NT2/D1 (cell line): ENCODE measurements at regions not wholly inside any gene's neighbourhood (a gene's known extent, or its start where the extent isn't known, plus 50 kb on each side); places are given as distances from the start of the nearest gene placed in this dataset.

Experiments
- DNase-seq: peaks from one replicate; pipeline ENCODE4 v3.0.0-alpha.2; 2011; ENCODE audit warnings: low read depth, low spot score
- H3K27me3 ChIP-seq: 2 replicates; pipeline ENCODE4 v1.6.0; 2011; ENCODE audit warnings: mild to moderate bottlenecking; ENCODE audit not compliant: insufficient read length, insufficient read depth
- H3K36me3 ChIP-seq: 2 replicates; pipeline ENCODE4 v1.6.1; 2011; ENCODE audit warnings: mild to moderate bottlenecking, low read length, mixed read lengths; ENCODE audit not compliant: insufficient read depth, insufficient read length
- H3K4me1 ChIP-seq: 2 replicates; pipeline ENCODE4 v1.5.1; 2011; ENCODE audit not compliant: insufficient read depth, insufficient read length
- H3K4me3 ChIP-seq: 2 replicates; pipeline ENCODE4 v1.5.1; 2011; ENCODE audit warnings: low read depth; ENCODE audit not compliant: insufficient read length
- H3K9ac ChIP-seq: 2 replicates; pipeline ENCODE4 v1.6.0; 2011; ENCODE audit warnings: low read depth; ENCODE audit not compliant: insufficient read length
- H3K9me3 ChIP-seq: 2 replicates; pipeline ENCODE4 v1.5.1; 2011; ENCODE audit warnings: mild to moderate bottlenecking, low read length; ENCODE audit not compliant: insufficient read depth
- SUZ12 ChIP-seq: IDR thresholded peaks from 2 replicates; pipeline ENCODE4 v1.6.1; 2011; ENCODE audit not compliant: insufficient read length, insufficient read depth; ENCODE audit errors: extremely low read depth
- YY1 ChIP-seq: IDR thresholded peaks from 2 replicates; pipeline ENCODE4 v1.6.1; 2011; ENCODE audit not compliant: insufficient read length, insufficient read depth
- ZNF274 ChIP-seq: IDR thresholded peaks from 2 replicates; pipeline ENCODE4 v1.6.1; 2011; ENCODE audit warnings: mild to moderate bottlenecking, low read depth, low read length

DNA sequence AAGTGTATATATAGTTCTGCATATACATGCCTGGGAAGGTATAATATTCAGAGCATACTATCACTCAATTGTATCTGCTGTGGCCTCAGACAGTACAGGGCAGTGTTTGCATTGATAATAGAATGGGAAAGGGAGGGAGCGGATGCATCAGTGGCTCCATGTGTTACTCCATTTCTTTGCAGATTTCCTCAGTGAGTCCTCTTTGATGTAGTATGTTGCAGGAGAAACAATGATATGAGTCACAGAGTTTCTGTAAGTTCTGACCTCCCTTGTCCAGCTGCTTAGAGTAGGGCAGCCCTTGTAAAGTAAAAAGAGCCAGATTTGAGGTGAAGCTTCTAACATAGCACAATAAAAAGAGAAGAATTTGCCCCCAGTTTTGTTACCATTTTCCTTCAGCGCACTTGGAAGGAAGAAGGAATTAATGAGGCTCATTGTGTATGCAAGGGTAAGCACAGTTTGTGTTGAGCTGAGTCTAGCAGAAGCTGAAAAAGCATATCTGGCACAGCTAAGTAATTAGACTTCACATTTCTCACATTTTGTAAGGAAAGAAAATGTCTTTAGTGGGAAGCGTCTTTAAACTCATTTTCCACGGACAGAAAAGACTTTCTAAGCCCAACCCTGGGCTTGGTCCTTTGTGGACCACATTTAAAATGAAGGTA, 555.8 kb upstream of the IL12A start:
- Histone ChIP-seq H3K4me1 (no peaks in the 10 kb centered on the region), H3K36me3 (no peaks in the 10 kb centered on the region), H3K4me3 (no peak overlapping the region), H3K9me3 (no peaks in the 10 kb centered on the region), H3K27me3 (no peaks in the 10 kb centered on the region), H3K9ac (no peak overlapping the region)
- no peak for TF ChIP-seq ZNF274
- no peak for TF ChIP-seq SUZ12
- no peak for TF ChIP-seq YY1
- DNase-seq, result no peak

DNA sequence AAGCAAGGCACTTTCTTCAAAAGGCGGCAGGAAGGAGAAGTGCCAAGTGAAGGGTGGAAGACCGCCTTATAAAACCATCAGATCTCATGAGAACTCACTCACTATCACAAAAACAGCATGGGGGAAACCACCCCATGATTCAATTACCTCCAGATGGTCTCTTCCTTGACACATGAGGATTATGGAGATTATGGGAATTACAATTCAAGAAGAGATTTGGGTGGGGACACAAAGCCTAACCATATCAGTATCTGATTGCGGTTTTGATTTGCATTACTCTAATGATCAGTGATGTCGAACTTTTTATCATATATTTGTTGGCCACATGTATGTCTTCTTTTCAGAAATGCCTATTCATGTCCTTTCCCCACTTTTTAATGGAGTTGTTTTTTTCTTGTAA, 549.3 kb upstream of the IL12A start:
- TF ChIP-seq ZNF274, result no peak
- TF ChIP-seq YY1, result no peak
- TF ChIP-seq SUZ12, result no peak
- Histone ChIP-seq H3K9me3 (no peaks in the 10 kb centered on the region), H3K9ac (no peak overlapping the region), H3K27me3 (no peaks in the 10 kb centered on the region), H3K4me1 (no peaks in the 10 kb centered on the region), H3K4me3 (no peak overlapping the region), H3K36me3 (no peaks in the 10 kb centered on the region)
- no peak for DNase-seq

- Histone ChIP-seq H3K4me3 (no peak overlapping the region), H3K36me3 (no peaks in the 10 kb centered on the region), H3K9ac (no peak overlapping the region), H3K9me3 (no peaks in the 10 kb centered on the region), H3K27me3 (no peaks in the 10 kb centered on the region), H3K4me1 (no peaks in the 10 kb centered on the region)
- TF ChIP-seq YY1 (no peak), ZNF274 (no peak), SUZ12 (no peak)
- no peak for DNase-seq
Measured at GRCh38 chr3:159441279-159441678, 547.4 kb upstream of the IL12A start.

DNA sequence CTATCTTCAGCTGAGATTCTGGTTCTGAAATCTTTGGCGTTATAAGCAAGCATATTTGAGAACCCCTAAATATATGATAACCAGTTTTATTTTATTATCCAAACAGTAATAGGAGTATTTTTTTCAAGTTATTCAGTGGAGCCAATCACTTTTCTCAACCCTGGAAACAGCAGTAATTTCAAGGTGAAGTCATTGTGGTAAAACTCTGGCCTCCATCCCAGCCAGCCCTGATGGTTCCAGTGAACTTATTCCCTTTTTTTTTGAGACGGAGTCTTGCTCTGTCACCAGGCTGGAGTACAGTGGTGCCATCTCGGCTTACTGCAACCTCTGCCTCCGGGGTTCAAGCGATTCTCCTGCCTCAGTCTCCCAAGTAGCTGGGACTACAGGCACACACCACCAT, 545.4 kb upstream of the IL12A start:
- H3K27me3 ChIP-seq, result no peaks in the 10 kb centered on the region
- no peaks in the 10 kb centered on the region for H3K9me3 ChIP-seq
- DNase-seq, result no peak
- no peak for TF ChIP-seq YY1
- no peak for TF ChIP-seq SUZ12
- TF ChIP-seq ZNF274, result no peak
- H3K4me3 ChIP-seq, result no peak overlapping the region
- no peak overlapping the region for H3K9ac ChIP-seq
- no peaks in the 10 kb centered on the region for H3K4me1 ChIP-seq
- H3K36me3 ChIP-seq, result no peaks in the 10 kb centered on the region

- no peak for TF ChIP-seq YY1
- TF ChIP-seq SUZ12, result no peak
- TF ChIP-seq ZNF274, result no peak
- Histone ChIP-seq H3K4me1 (no peaks in the 10 kb centered on the region), H3K4me3 (no peak overlapping the region), H3K27me3 (no peaks in the 10 kb centered on the region), H3K36me3 (no peaks in the 10 kb centered on the region), H3K9me3 (no peaks in the 10 kb centered on the region), H3K9ac (no peak overlapping the region)
- no peak for DNase-seq
Measured at GRCh38 chr3:159447841-159448240, 540.8 kb upstream of the IL12A start.

GRCh38 chr3:159448902-159449301, 539.7 kb upstream of the IL12A start:
- no peaks in the 10 kb centered on the region for H3K27me3 ChIP-seq

GRCh38 chr3:159451067-159451466, 537.6 kb upstream of the IL12A start:
- no peaks in the 10 kb centered on the region for H3K27me3 ChIP-seq
- TF ChIP-seq SUZ12, result no peak
- TF ChIP-seq ZNF274, result no peak
- TF ChIP-seq YY1, result no peak
- no peaks in the 10 kb centered on the region for H3K9me3 ChIP-seq
- H3K4me3 ChIP-seq, result no peak overlapping the region
- no peaks in the 10 kb centered on the region for H3K4me1 ChIP-seq
- DNase-seq, result no peak
- no peak overlapping the region for H3K9ac ChIP-seq
- H3K36me3 ChIP-seq, result no peaks in the 10 kb centered on the region

More at GRCh38 chr3:159448902-159449301, 539.7 kb upstream of the IL12A start:
- TF ChIP-seq ZNF274 (no peak), SUZ12 (no peak), YY1 (no peak)
- no peaks in the 10 kb centered on the region for H3K4me1 ChIP-seq
- H3K9me3 ChIP-seq, result no peaks in the 10 kb centered on the region
- DNase-seq, result no peak
- H3K9ac ChIP-seq, result no peak overlapping the region
- H3K4me3 ChIP-seq, result no peak overlapping the region
- no peaks in the 10 kb centered on the region for H3K36me3 ChIP-seq

GRCh38 chr3:159451482-159451881, 537.2 kb upstream of the IL12A start:
- H3K4me3 ChIP-seq, result no peak overlapping the region
- H3K36me3 ChIP-seq, result no peaks in the 10 kb centered on the region
- H3K9ac ChIP-seq, result no peak overlapping the region
- H3K4me1 ChIP-seq, result no peaks in the 10 kb centered on the region
- no peaks in the 10 kb centered on the region for H3K9me3 ChIP-seq
- TF ChIP-seq YY1, result no peak
- no peak for TF ChIP-seq ZNF274
- no peak for TF ChIP-seq SUZ12
- DNase-seq, result no peak
- H3K27me3 ChIP-seq, result no peaks in the 10 kb centered on the region
